Thyroid gland (tissue), 4 donors: ENCODE measurements at regions not wholly inside any gene's neighbourhood (a gene's known extent, or its start where the extent isn't known, plus 50 kb on each side); places are given as distances from the start of the nearest gene placed in this dataset.

Experiments
- DNase-seq, 2 donors: peaks; one replicate each; pipeline ENCODE4 v3.0.0-alpha.2; 2019
- H3K27ac ChIP-seq, 3 donors: fragments of 200-600 bp; sonication (generic); 1 replicate in 2 of 3; 2 replicates in 1 of 3; pipeline ENCODE4 v1.5.1; 2016 to 2019; ENCODE audit warnings: mild to moderate bottlenecking in 1 of 3, moderate library complexity in 1 of 3
- H3K27me3 ChIP-seq: fragments of 200-600 bp; sonication (generic); one replicate; pipeline ENCODE4 v1.5.1; 2019
- H3K36me3 ChIP-seq, 2 donors: fragments of 200-600 bp; sonication (generic); one replicate each; pipeline ENCODE4 v1.5.1; 2016 to 2019
- H3K4me1 ChIP-seq, 2 donors: fragments of 200-600 bp; sonication (generic); one replicate each; pipeline ENCODE4 v1.5.1; 2017 to 2019
- H3K4me3 ChIP-seq, 3 donors: fragments of 200-600 bp; sonication (generic); replicated peaks in 1 of 3; 1 replicate in 2 of 3; 2 replicates in 1 of 3; pipeline ENCODE4 v1.5.1; 2016; ENCODE audit warnings: mild to moderate bottlenecking in 1 of 3
- H3K9me3 ChIP-seq: fragments of 200-600 bp; sonication (generic); one replicate; pipeline ENCODE4 v1.5.1; 2017
- CTCF ChIP-seq, 6 experiments: fragments of 200-600 bp in 3 of 6; fragments of 450-650 bp in 3 of 6; sonication (generic) in 3 of 6; IDR thresholded peaks; one replicate each; pipeline ENCODE4 v1.5.1; 2016 to 2019; ENCODE audit warnings: antibody characterized with exemption in 6 of 6, mild to moderate bottlenecking in 2 of 6, inconsistent platforms in 1 of 6, moderate library complexity in 1 of 6
- POLR2A ChIP-seq, 2 donors: fragments of 450-650 bp; IDR thresholded peaks; one replicate each; pipeline ENCODE4 v1.6.1; 2017; ENCODE audit warnings: antibody characterized with exemption in 2 of 2, mild to moderate bottlenecking in 2 of 2, moderate library complexity in 1 of 2
- WGBS, 2 donors: methylation state at CpG; one replicate each; pipeline ENCODE4 v1.1.5; 2017; 5-methylcytosine and 5-hydroxymethylcytosine counted together
- intact Hi-C: fragments of 100-400 bp; cut with DNase I; formaldehyde crosslinking; loops from one replicate; pipeline ENCODE4 v1.15.1; 2023

GRCh38 chr7:106566672-106567071 lies 94.3 kb downstream of the CCDC71L start:
- no peak for DNase-seq
- Histone ChIP-seq H3K4me3 (no peak overlapping the region), H3K4me1 (no peaks in the 10 kb centered on the region), H3K27me3 (no peaks in the 10 kb centered on the region), H3K27ac (no peak overlapping the region), H3K36me3 (no peaks in the 10 kb centered on the region), H3K9me3 (no peaks in the 10 kb centered on the region)
- 73 to 74% methylated on average over 2 of the region's 2 CpGs for WGBS, 2 donors
- intact Hi-C loops = no loop called here
- no peak for TF ChIP-seq CTCF (IDR thresholded peaks at IDR 0.05)
- TF ChIP-seq POLR2A (IDR thresholded peaks at IDR 0.05) = no peak

GRCh38 chr7:106566196-106566595 lies 94.8 kb downstream of the CCDC71L start:
- H3K27me3 ChIP-seq = no peaks in the 10 kb centered on the region
- no peaks in the 10 kb centered on the region for H3K9me3 ChIP-seq
- no peak overlapping the region for H3K4me3 ChIP-seq
- 78 to 83% methylated on average over 6 of the region's 6 CpGs for WGBS, 2 donors
- no peak overlapping the region for H3K27ac ChIP-seq
- no peak for TF ChIP-seq CTCF (IDR thresholded peaks at IDR 0.05)
- no peak for TF ChIP-seq POLR2A (IDR thresholded peaks at IDR 0.05)
- no peaks in the 10 kb centered on the region for H3K36me3 ChIP-seq
- intact Hi-C loops = no loop called here
- H3K4me1 ChIP-seq = no peaks in the 10 kb centered on the region
- no peak for DNase-seq

- WGBS, 2 donors = 96 to 100% methylated on average over 1 of the region's 1 CpG
- Histone ChIP-seq H3K27ac (no peak overlapping the region), H3K9me3 (no peaks in the 10 kb centered on the region), H3K4me1 (no peaks in the 10 kb centered on the region), H3K4me3 (no peak overlapping the region), H3K36me3 (no peaks in the 10 kb centered on the region), H3K27me3 (no peaks in the 10 kb centered on the region)
- intact Hi-C loops = no loop called here
- no peak for TF ChIP-seq POLR2A (IDR thresholded peaks at IDR 0.05)
- TF ChIP-seq CTCF (IDR thresholded peaks at IDR 0.05) = no peak
- no peak for DNase-seq
These were observed 95.5 kb downstream of the CCDC71L start for GRCh38 chr7:106565428-106565827.

- Histone ChIP-seq H3K27ac (no peak overlapping the region), H3K4me3 (no peak overlapping the region), H3K9me3 (no peaks in the 10 kb centered on the region), H3K4me1 (no peaks in the 10 kb centered on the region), H3K27me3 (no peaks in the 10 kb centered on the region), H3K36me3 (no peaks in the 10 kb centered on the region)
- intact Hi-C loops = no loop called here
- WGBS, 2 donors = 47 to 60% methylated on average over 3 of the region's 3 CpGs
- TF ChIP-seq CTCF (IDR thresholded peaks at IDR 0.05) = no peak
- TF ChIP-seq POLR2A (IDR thresholded peaks at IDR 0.05) = no peak
- DNase-seq = peak; percentile 12 to 13
These were observed 97.3 kb downstream of the CCDC71L start for GRCh38 chr7:106563466-106564150.

GRCh38 chr7:106562711-106563366 lies 98.1 kb downstream of the CCDC71L start:
- intact Hi-C loops = no loop called here
- H3K4me3 ChIP-seq = no peak overlapping the region
- no peaks in the 10 kb centered on the region for H3K27me3 ChIP-seq
- TF ChIP-seq CTCF (IDR thresholded peaks at IDR 0.05) (no peak), POLR2A (IDR thresholded peaks at IDR 0.05) (no peak)
- no peak for DNase-seq
- H3K4me1 ChIP-seq = no peaks in the 10 kb centered on the region
- H3K27ac ChIP-seq = no peak overlapping the region
- 88 to 92% methylated on average over 2 to 3 of the region's 3 CpGs for WGBS, 2 donors
- H3K36me3 ChIP-seq = no peaks in the 10 kb centered on the region
- H3K9me3 ChIP-seq = no peaks in the 10 kb centered on the region
